Panc1 (cell line): ENCODE measurements at regions not wholly inside any gene's neighbourhood (a gene's known extent, or its start where the extent isn't known, plus 50 kb on each side); places are given as distances from the start of the nearest gene placed in this dataset.

Experiments used
- ATAC-seq: fragments of 200-7000 bp; cut with Tn5 transposase; 2 replicates; pipeline ENCODE4 v1.9.1; 2020; ENCODE audit warnings: mild to moderate bottlenecking, moderate library complexity
- BruUV-seq: library from RNA; stranded (reverse); fragments of 400-500 nt; replicated peaks from 2 replicates; lab custom pipeline; 2021; lab: Mats Ljungman, UMichigan
- CTCF ChIA-PET: fragments of 300-600 bp; sonication (Branson Sonifier 250); formaldehyde crosslinking; loops from one replicate; lab custom pipeline; 2022; ENCODE audit warnings: antibody characterized with exemption; lab: Charles Lee
- POLR2A ChIA-PET: fragments of 300-600 bp; sonication (Branson Sonifier 250); formaldehyde crosslinking; loops from one replicate; lab custom pipeline; 2022; ENCODE audit warnings: antibody characterized with exemption; lab: Charles Lee
- DNase-seq: peaks from one replicate; pipeline ENCODE4 v3.0.0-alpha.2; 2010; ENCODE audit warnings: low read depth, low spot score
- H3K27ac ChIP-seq: 2 replicates; pipeline ENCODE4 v1.5.1; 2011; ENCODE audit warnings: mild to moderate bottlenecking, low read length, inconsistent platforms
- H3K27me3 ChIP-seq: fragments of 200-500 bp; sonication (Bioruptor generic); 2 replicates; pipeline ENCODE4 v1.6.0; 2014; ENCODE audit warnings: low read length, inconsistent platforms; ENCODE audit not compliant: control insufficient read depth, insufficient read depth
- H3K36me3 ChIP-seq: fragments of 200-500 bp; sonication (Bioruptor generic); 2 replicates; pipeline ENCODE4 v1.5.1; 2014; ENCODE audit warnings: inconsistent platforms, mild to moderate bottlenecking, low read length, moderate library complexity; ENCODE audit not compliant: control insufficient read depth, insufficient read depth
- H3K4me1 ChIP-seq: 2 replicates; pipeline ENCODE4 v1.5.1; 2011; ENCODE audit warnings: inconsistent platforms, mild to moderate bottlenecking, low read length, moderate library complexity; ENCODE audit not compliant: control insufficient read depth, insufficient read depth
- H3K4me3 ChIP-seq, 2 experiments: 2 replicates each; pipeline ENCODE4 v1.5.1; 2011 to 2012; ENCODE audit warnings: low read depth in 2 of 2, low read length in 2 of 2, mild to moderate bottlenecking in 2 of 2, inconsistent platforms in 1 of 2, moderate library complexity in 1 of 2
- H3K9me3 ChIP-seq: fragments of 200-500 bp; sonication (Bioruptor generic); 2 replicates; pipeline ENCODE4 v1.5.1; 2014; ENCODE audit warnings: low read depth, mild to moderate bottlenecking, inconsistent platforms, low read length, moderate library complexity; ENCODE audit not compliant: control insufficient read depth, insufficient read depth
- POLR2AphosphoS5 ChIP-seq: IDR thresholded peaks from 2 replicates; pipeline ENCODE4 v1.6.1; 2012; ENCODE audit warnings: mild to moderate bottlenecking, low read depth, low read length, moderate library complexity
- SIN3A ChIP-seq: IDR thresholded peaks from 2 replicates; pipeline ENCODE4 v1.6.1; 2012; ENCODE audit warnings: low read depth, mild to moderate bottlenecking, low read length, moderate library complexity, borderline replicate concordance; ENCODE audit not compliant: insufficient read depth
- TCF7L2 ChIP-seq: IDR thresholded peaks from 2 replicates; pipeline ENCODE4 v1.6.1; 2011; ENCODE audit warnings: mild to moderate bottlenecking, low read depth, low read length, inconsistent platforms
- in situ Hi-C: cut with HindIII; loops from 2 replicates; pipeline ENCODE4 v1.10.0; 2016; ENCODE audit warnings: low sequenced_read_pairs, low pct_unique_long_range_greater_than_20kb
- intact Hi-C: fragments of 100-400 bp; cut with micrococcal nuclease; formaldehyde crosslinking; loops from one replicate; pipeline ENCODE4 v1.10.0; 2022; ENCODE audit not compliant: unreplicated experiment
- TF ChIP-seq, protein P1 (sequence below), 2 experiments: IDR thresholded peaks; 2 replicates each; pipeline ENCODE4 v1.6.1; 2011 to 2012; ENCODE audit warnings: low read depth in 2 of 2, control low read depth in 1 of 2, low read length in 1 of 2, mild to moderate bottlenecking in 1 of 2, moderate library complexity in 1 of 2; ENCODE audit not compliant: insufficient read depth in 1 of 2
- TF ChIP-seq, protein P2 (sequence below): fragments of 450-650 bp; IDR thresholded peaks from 2 replicates; pipeline ENCODE4 v1.5.1; 2017; ENCODE audit warnings: mild to moderate bottlenecking

DNA sequence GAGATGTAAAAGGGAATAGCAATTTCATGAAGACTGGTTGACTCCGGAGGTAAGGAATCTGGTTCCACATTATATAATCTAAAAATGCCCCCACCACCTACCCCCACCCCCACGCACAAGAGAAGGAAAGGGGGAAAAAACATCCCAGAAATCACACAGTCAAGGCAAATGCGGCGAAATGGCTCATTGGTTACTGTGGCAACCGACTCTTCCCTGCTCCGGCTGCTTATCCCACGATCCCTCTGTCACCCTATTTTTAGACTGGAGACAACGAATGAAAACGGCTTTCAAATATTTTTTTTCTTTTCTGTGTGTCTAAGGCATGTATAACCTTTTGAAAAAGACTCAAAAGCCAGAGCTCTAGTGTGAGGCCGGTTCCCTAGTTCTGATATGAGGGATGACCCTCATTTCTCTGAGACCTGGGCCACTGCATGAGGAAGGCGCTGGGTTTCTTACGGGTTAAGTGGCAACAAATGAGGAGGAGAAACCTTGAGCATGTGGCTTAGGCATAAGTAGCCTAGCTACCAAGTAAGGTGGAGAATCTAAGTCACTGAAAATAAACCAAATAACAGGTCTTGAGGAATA lies 148.3 kb upstream of the GRIN2B start:
- ATAC-seq (no peak), DNase-seq (no peak)
- Histone ChIP-seq H3K27ac (no peak overlapping the region), H3K9me3 (no peaks in the 10 kb centered on the region), H3K36me3 (no peaks in the 10 kb centered on the region), H3K4me3 (no peak overlapping the region), H3K4me1 (no peaks in the 10 kb centered on the region), H3K27me3 (no peaks in the 10 kb centered on the region)
- POLR2A ChIA-PET: no interaction called here
- no peak for TF ChIP-seq TCF7L2
- TF ChIP-seq, protein P1, sequence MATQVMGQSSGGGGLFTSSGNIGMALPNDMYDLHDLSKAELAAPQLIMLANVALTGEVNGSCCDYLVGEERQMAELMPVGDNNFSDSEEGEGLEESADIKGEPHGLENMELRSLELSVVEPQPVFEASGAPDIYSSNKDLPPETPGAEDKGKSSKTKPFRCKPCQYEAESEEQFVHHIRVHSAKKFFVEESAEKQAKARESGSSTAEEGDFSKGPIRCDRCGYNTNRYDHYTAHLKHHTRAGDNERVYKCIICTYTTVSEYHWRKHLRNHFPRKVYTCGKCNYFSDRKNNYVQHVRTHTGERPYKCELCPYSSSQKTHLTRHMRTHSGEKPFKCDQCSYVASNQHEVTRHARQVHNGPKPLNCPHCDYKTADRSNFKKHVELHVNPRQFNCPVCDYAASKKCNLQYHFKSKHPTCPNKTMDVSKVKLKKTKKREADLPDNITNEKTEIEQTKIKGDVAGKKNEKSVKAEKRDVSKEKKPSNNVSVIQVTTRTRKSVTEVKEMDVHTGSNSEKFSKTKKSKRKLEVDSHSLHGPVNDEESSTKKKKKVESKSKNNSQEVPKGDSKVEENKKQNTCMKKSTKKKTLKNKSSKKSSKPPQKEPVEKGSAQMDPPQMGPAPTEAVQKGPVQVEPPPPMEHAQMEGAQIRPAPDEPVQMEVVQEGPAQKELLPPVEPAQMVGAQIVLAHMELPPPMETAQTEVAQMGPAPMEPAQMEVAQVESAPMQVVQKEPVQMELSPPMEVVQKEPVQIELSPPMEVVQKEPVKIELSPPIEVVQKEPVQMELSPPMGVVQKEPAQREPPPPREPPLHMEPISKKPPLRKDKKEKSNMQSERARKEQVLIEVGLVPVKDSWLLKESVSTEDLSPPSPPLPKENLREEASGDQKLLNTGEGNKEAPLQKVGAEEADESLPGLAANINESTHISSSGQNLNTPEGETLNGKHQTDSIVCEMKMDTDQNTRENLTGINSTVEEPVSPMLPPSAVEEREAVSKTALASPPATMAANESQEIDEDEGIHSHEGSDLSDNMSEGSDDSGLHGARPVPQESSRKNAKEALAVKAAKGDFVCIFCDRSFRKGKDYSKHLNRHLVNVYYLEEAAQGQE (IDR thresholded peaks at IDR 0.05; ENCODE audit: insufficient read depth in 1 of 2, low read depth in 2 of 2, low read length in 1 of 2): no peak
- no peak for TF ChIP-seq SIN3A
- TF ChIP-seq, protein P2, sequence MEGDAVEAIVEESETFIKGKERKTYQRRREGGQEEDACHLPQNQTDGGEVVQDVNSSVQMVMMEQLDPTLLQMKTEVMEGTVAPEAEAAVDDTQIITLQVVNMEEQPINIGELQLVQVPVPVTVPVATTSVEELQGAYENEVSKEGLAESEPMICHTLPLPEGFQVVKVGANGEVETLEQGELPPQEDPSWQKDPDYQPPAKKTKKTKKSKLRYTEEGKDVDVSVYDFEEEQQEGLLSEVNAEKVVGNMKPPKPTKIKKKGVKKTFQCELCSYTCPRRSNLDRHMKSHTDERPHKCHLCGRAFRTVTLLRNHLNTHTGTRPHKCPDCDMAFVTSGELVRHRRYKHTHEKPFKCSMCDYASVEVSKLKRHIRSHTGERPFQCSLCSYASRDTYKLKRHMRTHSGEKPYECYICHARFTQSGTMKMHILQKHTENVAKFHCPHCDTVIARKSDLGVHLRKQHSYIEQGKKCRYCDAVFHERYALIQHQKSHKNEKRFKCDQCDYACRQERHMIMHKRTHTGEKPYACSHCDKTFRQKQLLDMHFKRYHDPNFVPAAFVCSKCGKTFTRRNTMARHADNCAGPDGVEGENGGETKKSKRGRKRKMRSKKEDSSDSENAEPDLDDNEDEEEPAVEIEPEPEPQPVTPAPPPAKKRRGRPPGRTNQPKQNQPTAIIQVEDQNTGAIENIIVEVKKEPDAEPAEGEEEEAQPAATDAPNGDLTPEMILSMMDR: no peak
- TF ChIP-seq POLR2AphosphoS5: no peak
- no TSS peak for BruUV-seq
- intact Hi-C loops: no loop called here
- CTCF ChIA-PET: no interaction called here
- in situ Hi-C loops: no loop called here

DNA sequence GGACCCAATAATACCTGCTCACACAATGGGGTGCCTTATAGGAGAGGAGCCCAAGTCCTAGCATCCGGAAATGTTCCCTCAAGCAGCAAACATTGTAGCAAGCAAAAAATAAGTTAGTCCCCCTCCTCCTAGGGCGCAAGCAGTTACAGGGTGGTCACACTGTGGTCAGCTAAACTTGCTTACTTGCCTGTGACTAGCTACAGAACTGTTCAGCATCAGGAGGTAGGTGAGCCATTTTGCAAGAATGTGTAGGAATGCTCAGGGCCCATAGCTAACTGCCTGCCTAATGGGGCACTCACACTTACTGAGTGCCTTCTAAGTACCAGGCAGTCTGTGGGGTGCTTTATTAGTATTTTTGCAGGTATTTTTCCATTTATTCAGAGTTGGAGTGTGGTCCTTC lies 154.6 kb upstream of the GRIN2B start:
- DNase-seq: no peak
- H3K36me3 ChIP-seq: no peaks in the 10 kb centered on the region
- H3K27me3 ChIP-seq: no peaks in the 10 kb centered on the region
- ATAC-seq: no peak
- no peak for TF ChIP-seq TCF7L2
- no peak for TF ChIP-seq POLR2AphosphoS5
- TF ChIP-seq SIN3A: no peak
- TF ChIP-seq, protein P2: no peak
- TF ChIP-seq, protein P1 (IDR thresholded peaks at IDR 0.05; ENCODE audit: insufficient read depth in 1 of 2, low read depth in 2 of 2, low read length in 1 of 2): no peak
- in situ Hi-C loops (no loop called here), intact Hi-C loops (no loop called here)
- no peak overlapping the region for H3K4me3 ChIP-seq
- ChIA-PET POLR2A (no interaction called here), CTCF (no interaction called here)
- no peak overlapping the region for H3K27ac ChIP-seq
- H3K4me1 ChIP-seq: no peaks in the 10 kb centered on the region
- no peaks in the 10 kb centered on the region for H3K9me3 ChIP-seq
- BruUV-seq: no TSS peak
